GM18951 (cell line): ENCODE measurements at regions not wholly inside any gene's neighbourhood (a gene's known extent, or its start where the extent isn't known, plus 50 kb on each side); places are given as distances from the start of the nearest gene placed in this dataset.
"Not testable (repeated sequence)": the region's sequence is repeated elsewhere in the genome, so short reads cannot be mapped to it uniquely, and the experiment has no call there.

ENCODE experiments used
- POLR2A ChIP-seq: IDR thresholded peaks from 4 replicates; pipeline ENCODE4 v1.6.1; 2011; ENCODE audit warnings: mild to moderate bottlenecking; ENCODE audit not compliant: insufficient read length, insufficient read depth; ENCODE audit errors: extremely low read depth
- in situ Hi-C: fragments of 300-500 bp; cut with MboI; formaldehyde crosslinking; loops from one replicate; pipeline ENCODE4 v1.12.0; 2022; ENCODE audit warnings: low sequenced_read_pairs, mixed read lengths, inconsistent platforms; ENCODE audit not compliant: unreplicated experiment

DNA sequence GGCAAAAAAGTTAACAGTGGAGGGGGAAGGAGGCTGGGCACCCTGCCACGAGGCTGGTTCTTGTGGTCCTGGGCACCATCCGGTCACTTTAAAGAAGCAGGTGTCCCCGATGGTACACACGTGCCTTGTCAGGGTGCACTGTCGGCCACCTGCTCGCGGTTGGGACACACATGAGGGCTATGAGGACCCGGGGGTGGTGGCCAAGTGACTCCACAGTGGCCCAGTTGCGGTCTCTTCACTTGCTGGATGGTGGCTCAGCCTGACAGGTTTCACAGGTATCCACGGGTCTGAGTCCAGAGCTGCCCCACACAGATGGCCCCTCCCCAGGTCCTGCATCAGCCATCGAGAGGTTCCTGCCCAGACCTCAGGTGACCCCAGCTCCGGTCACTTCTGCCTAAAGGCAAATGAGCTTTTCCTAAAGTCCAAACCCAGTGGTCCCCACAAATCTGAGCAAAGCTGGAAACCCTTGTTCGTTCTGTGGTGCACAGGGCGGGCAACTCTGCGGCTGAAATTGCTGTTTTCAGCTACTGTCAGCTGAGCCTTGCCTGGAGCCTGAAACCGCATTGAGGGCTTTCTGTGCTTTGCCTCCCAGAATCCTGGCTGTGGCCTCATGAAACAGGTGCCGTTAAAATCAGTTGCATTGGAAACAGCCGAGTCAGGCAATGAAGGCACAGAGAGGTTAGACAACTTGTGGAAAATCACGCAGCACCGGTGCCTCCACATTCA, 144.0 kb downstream of the LAT start:
- in situ Hi-C loops = not testable (repeated sequence)

GRCh38 chr16:29127806-29128420, 143.1 kb downstream of the LAT start:
- in situ Hi-C loops = not testable (repeated sequence)

- no peak for TF ChIP-seq POLR2A
- in situ Hi-C loops = no loop called here
Measured at GRCh38 chr16:29126616-29127015, 141.8 kb downstream of the LAT start.

DNA sequence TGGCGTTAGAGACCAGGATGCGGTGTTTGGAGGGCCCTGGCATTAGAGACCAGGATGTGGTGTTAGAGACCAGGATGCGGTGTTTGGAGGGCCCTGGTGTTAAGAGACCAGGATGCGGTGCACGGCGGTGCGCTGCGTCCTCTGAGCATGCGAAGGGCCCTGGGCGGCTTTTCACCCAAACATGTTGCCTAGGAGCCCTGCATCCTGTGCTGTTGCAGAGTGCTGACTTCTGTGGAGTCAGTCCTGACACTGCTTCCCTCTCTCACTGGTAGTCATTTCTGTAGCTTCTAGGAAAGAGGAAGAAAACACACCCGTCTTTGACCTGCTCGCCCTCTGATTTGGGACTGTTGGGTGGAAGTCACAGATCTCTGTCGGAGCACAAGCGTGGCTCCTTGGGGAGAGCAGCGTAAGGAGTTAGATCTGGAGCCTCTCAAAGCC, 141.2 kb downstream of the LAT start:
- in situ Hi-C loops = no loop called here
- TF ChIP-seq POLR2A = no peak

- in situ Hi-C loops = loop anchor here (25.0 kb wide), 1 partner anchor 912 kb away; the partner anchor contains the start of gene TLCD3B
- TF ChIP-seq POLR2A = no peak
Measured at GRCh38 chr16:29124828-29125227, 140.0 kb downstream of the LAT start.

- in situ Hi-C loops = loop anchor here (25.0 kb wide), 1 partner anchor 913 kb away; the partner anchor contains the start of gene TLCD3B
Measured at GRCh38 chr16:29124162-29124561, 139.3 kb downstream of the LAT start.

DNA sequence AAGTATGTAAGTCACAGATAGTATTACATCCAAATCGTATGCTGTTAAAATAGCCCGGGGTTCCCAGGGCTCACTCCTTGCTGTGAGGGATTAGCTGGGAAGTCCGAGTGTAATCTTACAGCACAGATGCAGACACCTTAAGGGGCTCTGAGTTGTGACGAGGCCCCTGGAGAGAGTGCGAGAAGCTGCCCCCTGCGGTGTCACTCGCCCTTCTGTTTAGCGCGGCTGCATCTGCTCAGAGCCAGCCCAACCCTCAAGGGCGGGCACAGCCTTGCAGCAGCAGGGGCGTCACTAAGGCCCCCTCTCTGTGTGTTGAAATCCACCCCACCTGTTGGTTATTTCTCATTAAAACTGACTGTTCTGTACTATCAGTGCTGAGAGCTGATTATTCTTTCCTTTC, 135.8 kb downstream of the LAT start:
- in situ Hi-C loops = loop anchor here (25.0 kb wide), 1 partner anchor 917 kb away; the partner anchor contains the start of gene TLCD3B

- in situ Hi-C loops = loop anchor here (25.0 kb wide), 1 partner anchor 919 kb away; the partner anchor contains the start of gene TLCD3B
Measured at GRCh38 chr16:29118301-29118957, 133.6 kb downstream of the LAT start.

DNA sequence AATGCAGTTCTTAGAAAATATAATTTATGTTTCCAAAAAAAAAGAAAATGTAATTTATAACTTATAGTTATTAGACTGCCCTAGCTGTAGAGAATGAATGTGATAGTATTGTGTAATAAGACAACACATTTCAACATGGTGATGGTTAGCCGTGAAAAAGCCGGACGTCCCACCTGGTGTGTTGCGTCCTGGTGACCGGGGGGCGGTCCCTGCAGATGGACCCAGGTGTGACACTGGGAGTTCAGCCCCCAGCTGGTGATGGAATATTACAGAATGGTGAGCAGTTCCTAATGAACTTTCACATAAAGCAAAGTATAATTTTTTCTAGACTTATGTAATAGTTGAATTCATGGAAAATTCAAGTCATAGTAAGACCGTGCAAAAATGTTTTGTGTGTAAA, 132.8 kb downstream of the LAT start:
- TF ChIP-seq POLR2A = no peak
- in situ Hi-C loops = loop anchor here (25.0 kb wide), 1 partner anchor 920 kb away; the partner anchor contains the start of gene TLCD3B

GRCh38 chr16:29116980-29117379, 132.1 kb downstream of the LAT start:
- in situ Hi-C loops = loop anchor here (25.0 kb wide), 1 partner anchor 920 kb away; the partner anchor contains the start of gene TLCD3B

DNA sequence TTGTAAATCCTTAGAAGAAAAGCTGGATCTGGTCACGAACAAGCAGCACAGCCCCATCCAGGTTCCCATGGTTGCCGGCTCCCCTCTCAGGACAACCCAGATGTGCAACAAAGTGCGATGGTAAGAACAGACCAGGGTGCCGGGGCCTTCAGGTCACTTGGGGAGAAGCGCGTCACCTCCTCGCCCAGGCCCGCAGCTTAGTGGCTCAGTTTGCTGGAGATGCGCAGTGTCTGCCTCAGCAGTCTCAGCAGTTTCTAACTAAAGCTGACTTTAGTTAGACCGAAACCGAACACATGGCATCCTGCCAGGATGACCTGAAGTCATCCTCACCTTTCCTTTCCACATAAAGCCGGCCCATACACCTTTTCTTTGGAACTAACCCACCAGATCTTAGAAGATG, 131.4 kb downstream of the LAT start:
- in situ Hi-C loops = loop anchor here (25.0 kb wide), 1 partner anchor 921 kb away; the partner anchor contains the start of gene TLCD3B

More at GRCh38 chr16:29116980-29117379, 132.1 kb downstream of the LAT start:
- no peak for TF ChIP-seq POLR2A

- in situ Hi-C loops = loop anchor here (25.0 kb wide), 1 partner anchor 922 kb away; the partner anchor contains the start of gene TLCD3B
Measured at GRCh38 chr16:29115802-29116141, 130.9 kb downstream of the LAT start.

DNA sequence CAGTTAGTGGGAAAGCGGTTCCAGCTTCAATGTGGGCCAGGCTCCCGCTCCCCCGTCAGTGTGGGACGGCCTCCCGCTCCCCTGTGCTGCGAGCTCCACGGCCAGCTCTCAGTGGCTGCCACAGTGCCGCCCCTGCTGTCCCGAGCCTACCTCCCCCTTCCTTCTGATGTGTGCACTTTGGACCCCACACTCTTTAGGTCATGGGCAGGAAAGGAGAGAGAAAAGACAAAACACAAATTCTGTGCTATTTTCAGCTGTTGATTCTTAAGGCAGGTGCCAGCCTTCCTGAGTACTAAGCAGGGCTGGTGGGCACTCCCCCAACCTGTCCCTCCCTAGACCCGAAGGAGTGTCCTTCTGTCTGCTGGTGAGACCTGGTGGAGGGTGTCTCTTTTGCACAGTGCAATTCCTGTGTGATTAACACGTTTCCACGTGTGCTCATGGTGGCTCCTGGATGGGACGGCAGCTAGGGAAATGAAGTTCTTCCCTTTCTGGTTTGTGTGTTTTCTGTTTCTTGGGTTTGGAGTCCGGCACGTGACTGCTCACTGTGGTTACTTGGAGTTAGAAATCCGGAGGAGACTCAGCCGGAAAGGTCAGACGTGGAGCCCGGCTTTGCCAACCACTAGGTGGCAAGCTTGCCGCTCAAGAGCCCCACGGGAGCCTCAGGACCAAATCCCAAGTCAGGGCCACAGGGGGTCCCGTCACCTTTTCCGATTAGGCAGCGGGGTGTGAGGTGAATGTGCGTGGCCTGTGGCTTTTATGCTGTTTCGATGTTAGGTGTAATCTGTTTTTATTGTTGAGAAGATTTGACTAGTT, 130.3 kb downstream of the LAT start:
- in situ Hi-C loops = loop anchor here (25.0 kb wide), 1 partner anchor 922 kb away; the partner anchor contains the start of gene TLCD3B
